Liver (tissue), 8 donors: ENCODE measurements at regions not wholly inside any gene's neighbourhood (a gene's known extent, or its start where the extent isn't known, plus 50 kb on each side); places are given as distances from the start of the nearest gene placed in this dataset.

ENCODE experiments used
- DNase-seq: peaks from one replicate; pipeline ENCODE4 v3.0.0-alpha.2; 2017; ENCODE audit warnings: low spot score
- H3K27ac ChIP-seq, 2 donors: one replicate each; pipeline ENCODE4 v1.7.0; 2013; ENCODE audit warnings: inconsistent platforms in 2 of 2, low read length in 2 of 2, control low read depth in 1 of 2, low read depth in 1 of 2, mild to moderate bottlenecking in 1 of 2
- H3K27me3 ChIP-seq, 4 donors: one replicate each; pipeline versions ENCODE4 v1.6.1 to v1.7.0; 2013; ENCODE audit warnings: low read length in 3 of 4, inconsistent platforms in 1 of 4, mild to moderate bottlenecking in 1 of 4, moderate library complexity in 1 of 4; ENCODE audit not compliant: control insufficient read depth in 4 of 4, insufficient read depth in 4 of 4
- H3K36me3 ChIP-seq, 4 donors: one replicate each; pipeline versions ENCODE4 v1.6.1 to v1.7.0; 2013; ENCODE audit warnings: low read length in 3 of 4, mild to moderate bottlenecking in 3 of 4, low read depth in 1 of 4, moderate library complexity in 1 of 4; ENCODE audit not compliant: control insufficient read depth in 4 of 4, insufficient read depth in 3 of 4
- H3K4me1 ChIP-seq, 4 donors: one replicate each; pipeline versions ENCODE4 v1.6.1 to v1.7.0; 2013; ENCODE audit warnings: low read length in 3 of 4, mild to moderate bottlenecking in 3 of 4, moderate library complexity in 1 of 4; ENCODE audit not compliant: control insufficient read depth in 4 of 4, insufficient read depth in 4 of 4
- H3K4me3 ChIP-seq, 3 donors: one replicate each; pipeline versions ENCODE4 v1.6.1 to v1.7.0; 2013; ENCODE audit warnings: low read length in 3 of 3, control low read depth in 1 of 3, low read depth in 1 of 3, mild to moderate bottlenecking in 1 of 3
- H3K9ac ChIP-seq, 2 donors: one replicate each; pipeline ENCODE4 v1.7.0; 2013; ENCODE audit warnings: low read length in 2 of 2, mild to moderate bottlenecking in 2 of 2, moderate library complexity in 2 of 2, control low read depth in 1 of 2, low read depth in 1 of 2
- H3K9me3 ChIP-seq, 4 donors: one replicate each; pipeline versions ENCODE4 v1.6.1 to v1.7.0; 2013; ENCODE audit warnings: low read length in 3 of 4; ENCODE audit not compliant: control insufficient read depth in 4 of 4
- EGR1 ChIP-seq, 2 donors: IDR thresholded peaks; 2 replicates each; pipeline ENCODE4 v1.6.1; 2016 to 2018; ENCODE audit warnings: antibody characterized with exemption in 2 of 2, low read depth in 2 of 2
- FOXA1 ChIP-seq: IDR thresholded peaks from 2 replicates; pipeline ENCODE4 v1.6.1; 2016; ENCODE audit warnings: antibody characterized with exemption
- FOXA2 ChIP-seq: IDR thresholded peaks from 2 replicates; pipeline ENCODE4 v1.6.1; 2016; ENCODE audit warnings: antibody characterized with exemption
- GABPA ChIP-seq, 2 donors: IDR thresholded peaks in 1 of 2; conservative IDR thresholded peaks in 1 of 2; 2 replicates each; pipeline ENCODE4 v1.6.1; 2016; ENCODE audit warnings: antibody characterized with exemption in 2 of 2, mild to moderate bottlenecking in 1 of 2, moderate library complexity in 1 of 2
- HNF4A ChIP-seq, 2 donors: conservative IDR thresholded peaks; 2 replicates each; pipeline ENCODE4 v1.6.1; 2016; ENCODE audit warnings: antibody characterized with exemption in 2 of 2, mild to moderate bottlenecking in 2 of 2
- HNF4G ChIP-seq: IDR thresholded peaks from 2 replicates; pipeline ENCODE4 v1.6.1; 2016; ENCODE audit warnings: antibody characterized with exemption
- JUND ChIP-seq, 2 donors: IDR thresholded peaks; 2 replicates each; pipeline ENCODE4 v1.6.1; 2016; ENCODE audit warnings: antibody characterized with exemption in 2 of 2
- NR2F2 ChIP-seq: IDR thresholded peaks from 2 replicates; pipeline ENCODE4 v1.6.1; 2016; ENCODE audit warnings: antibody characterized with exemption
- RAD21 ChIP-seq, 2 donors: IDR thresholded peaks; 2 replicates each; pipeline ENCODE4 v1.6.1; 2016; ENCODE audit warnings: antibody characterized with exemption in 2 of 2, mild to moderate bottlenecking in 2 of 2
- REST ChIP-seq: IDR thresholded peaks from 2 replicates; pipeline ENCODE4 v1.6.1; 2016; ENCODE audit warnings: antibody characterized with exemption, mild to moderate bottlenecking
- RXRA ChIP-seq, 2 donors: IDR thresholded peaks; 2 replicates each; pipeline ENCODE4 v1.6.1; 2017 to 2018; ENCODE audit warnings: antibody characterized with exemption in 2 of 2, mild to moderate bottlenecking in 1 of 2
- SP1 ChIP-seq: IDR thresholded peaks from 2 replicates; pipeline ENCODE4 v1.6.1; 2018; ENCODE audit warnings: antibody characterized with exemption, mild to moderate bottlenecking
- TAF1 ChIP-seq: conservative IDR thresholded peaks from 2 replicates; pipeline ENCODE4 v1.6.1; 2016; ENCODE audit warnings: antibody characterized with exemption, mild to moderate bottlenecking
- YY1 ChIP-seq: IDR thresholded peaks from 2 replicates; pipeline ENCODE4 v1.6.1; 2016; ENCODE audit warnings: antibody characterized with exemption, mild to moderate bottlenecking
- ZBTB33 ChIP-seq: IDR thresholded peaks from 2 replicates; pipeline ENCODE4 v1.6.1; 2016; ENCODE audit warnings: antibody characterized with exemption
- WGBS: extraction: QIAGEN DNeasy Blood & Tissue Kit; methylation state at CpG from one replicate; pipeline ENCODE4 v1.1.7; 2013; 5-methylcytosine and 5-hydroxymethylcytosine counted together
- TF ChIP-seq, protein P1 (sequence below): IDR thresholded peaks from 2 replicates; pipeline ENCODE4 v1.6.1; 2016; ENCODE audit warnings: antibody characterized with exemption
- TF ChIP-seq, protein P2 (sequence below): IDR thresholded peaks from 2 replicates; pipeline ENCODE4 v1.6.1; 2016; ENCODE audit warnings: antibody characterized with exemption
- TF ChIP-seq, protein P3 (sequence below): fragments of 150-350 bp; IDR thresholded peaks from 2 replicates; pipeline ENCODE4 v1.5.1; 2017; ENCODE audit warnings: improper control_type of control experiment, low read depth, low read length; ENCODE audit not compliant: missing input control
- donor health status: healthy.
- donor health status: healthy.
- donor health status: healthy.
- donor health status: healthy.
- donor health status: healthy.

DNA sequence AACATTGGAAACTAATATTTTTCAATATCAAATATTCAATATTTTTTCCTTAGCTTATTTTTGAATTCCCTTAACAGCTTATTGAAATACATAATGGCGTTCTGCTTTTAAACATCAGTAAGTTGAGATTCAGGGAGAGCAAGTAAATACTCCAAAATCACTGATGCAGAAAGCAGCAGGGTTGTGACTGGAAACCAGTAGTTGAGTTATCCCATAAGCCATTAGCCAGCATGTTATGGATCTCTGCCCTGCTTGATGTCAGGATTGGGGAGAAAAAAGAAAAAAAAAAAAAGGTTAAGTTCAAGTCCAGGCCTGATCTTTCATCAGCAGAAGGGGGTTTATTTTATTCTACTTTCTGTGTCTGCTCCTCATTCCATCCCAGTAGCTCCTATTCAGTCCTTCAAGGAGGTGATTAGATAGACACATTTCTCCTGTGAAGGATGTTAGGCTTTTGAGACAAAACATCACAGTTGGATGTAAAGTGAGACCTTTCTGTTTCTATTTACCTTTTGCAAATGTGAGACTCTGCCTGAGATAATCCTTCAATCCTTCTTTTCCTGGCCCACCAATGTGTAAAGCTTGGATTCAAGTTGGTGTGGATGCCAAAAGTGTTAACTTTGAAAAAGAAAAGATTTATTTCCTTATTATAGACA lies 110.9 kb upstream of the HDAC9 start:
- Histone ChIP-seq H3K27ac (no peak overlapping the region), H3K4me1 (no peaks in the 10 kb centered on the region), H3K9me3 (no peaks in the 10 kb centered on the region), H3K4me3 (no peak overlapping the region), H3K27me3 (no peaks in the 10 kb centered on the region), H3K36me3 (no peaks in the 10 kb centered on the region), H3K9ac (no peak overlapping the region)
- 79% methylated on average over 1 of the region's 1 CpG for WGBS
- TF ChIP-seq JUND (IDR thresholded peaks at IDR 0.05): no peak
- no peak for TF ChIP-seq FOXA1
- no peak for TF ChIP-seq NR2F2
- no peak for TF ChIP-seq TAF1
- TF ChIP-seq HNF4A (conservative IDR thresholded peaks at IDR 0.05): no peak
- TF ChIP-seq GABPA (IDR thresholded peaks at IDR 0.05 in 1 of 2, conservative IDR thresholded peaks at IDR 0.05 in 1 of 2): no peak
- no peak for TF ChIP-seq HNF4G
- TF ChIP-seq, protein P1, sequence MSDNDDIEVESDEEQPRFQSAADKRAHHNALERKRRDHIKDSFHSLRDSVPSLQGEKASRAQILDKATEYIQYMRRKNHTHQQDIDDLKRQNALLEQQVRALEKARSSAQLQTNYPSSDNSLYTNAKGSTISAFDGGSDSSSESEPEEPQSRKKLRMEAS: no peak
- no peak for TF ChIP-seq FOXA2
- TF ChIP-seq ZBTB33: no peak
- no peak for TF ChIP-seq EGR1 (IDR thresholded peaks at IDR 0.05; ENCODE audit: low read depth in 2 of 2)
- TF ChIP-seq, protein P2, sequence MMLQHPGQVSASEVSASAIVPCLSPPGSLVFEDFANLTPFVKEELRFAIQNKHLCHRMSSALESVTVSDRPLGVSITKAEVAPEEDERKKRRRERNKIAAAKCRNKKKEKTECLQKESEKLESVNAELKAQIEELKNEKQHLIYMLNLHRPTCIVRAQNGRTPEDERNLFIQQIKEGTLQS: no peak
- TF ChIP-seq RAD21 (IDR thresholded peaks at IDR 0.05): no peak
- TF ChIP-seq REST: no peak
- no peak for TF ChIP-seq RXRA (IDR thresholded peaks at IDR 0.05)
- TF ChIP-seq, protein P3, sequence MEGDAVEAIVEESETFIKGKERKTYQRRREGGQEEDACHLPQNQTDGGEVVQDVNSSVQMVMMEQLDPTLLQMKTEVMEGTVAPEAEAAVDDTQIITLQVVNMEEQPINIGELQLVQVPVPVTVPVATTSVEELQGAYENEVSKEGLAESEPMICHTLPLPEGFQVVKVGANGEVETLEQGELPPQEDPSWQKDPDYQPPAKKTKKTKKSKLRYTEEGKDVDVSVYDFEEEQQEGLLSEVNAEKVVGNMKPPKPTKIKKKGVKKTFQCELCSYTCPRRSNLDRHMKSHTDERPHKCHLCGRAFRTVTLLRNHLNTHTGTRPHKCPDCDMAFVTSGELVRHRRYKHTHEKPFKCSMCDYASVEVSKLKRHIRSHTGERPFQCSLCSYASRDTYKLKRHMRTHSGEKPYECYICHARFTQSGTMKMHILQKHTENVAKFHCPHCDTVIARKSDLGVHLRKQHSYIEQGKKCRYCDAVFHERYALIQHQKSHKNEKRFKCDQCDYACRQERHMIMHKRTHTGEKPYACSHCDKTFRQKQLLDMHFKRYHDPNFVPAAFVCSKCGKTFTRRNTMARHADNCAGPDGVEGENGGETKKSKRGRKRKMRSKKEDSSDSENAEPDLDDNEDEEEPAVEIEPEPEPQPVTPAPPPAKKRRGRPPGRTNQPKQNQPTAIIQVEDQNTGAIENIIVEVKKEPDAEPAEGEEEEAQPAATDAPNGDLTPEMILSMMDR: no peak
- no peak for DNase-seq

DNA sequence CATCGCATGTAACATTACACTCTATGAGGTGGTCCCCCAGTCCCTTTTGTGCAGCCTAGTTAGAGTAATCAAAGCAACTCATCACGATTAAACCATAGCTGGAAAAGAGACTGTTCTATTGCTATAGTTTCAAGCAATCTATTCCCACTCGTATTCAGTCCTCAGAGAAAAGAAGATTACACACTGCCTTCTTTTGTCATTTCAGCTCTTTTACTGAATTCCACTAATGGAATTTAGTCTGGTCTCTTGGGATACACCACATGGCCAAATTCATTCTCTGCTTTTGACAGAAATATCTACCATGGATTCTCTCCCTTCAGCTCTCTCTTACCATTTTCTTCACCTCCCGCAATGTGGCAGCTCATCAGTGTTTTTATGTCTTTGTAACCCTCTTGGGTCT lies 108.9 kb upstream of the HDAC9 start:
- no peaks in the 10 kb centered on the region for H3K9me3 ChIP-seq
- no peak overlapping the region for H3K9ac ChIP-seq
- H3K4me1 ChIP-seq: no peaks in the 10 kb centered on the region
- no peaks in the 10 kb centered on the region for H3K36me3 ChIP-seq
- DNase-seq: no peak
- no peaks in the 10 kb centered on the region for H3K27me3 ChIP-seq
- no peak overlapping the region for H3K27ac ChIP-seq
- H3K4me3 ChIP-seq: no peak overlapping the region
- 82% methylated on average over 4 of the region's 4 CpGs for WGBS
- no peak for TF ChIP-seq NR2F2
- TF ChIP-seq TAF1: no peak
- TF ChIP-seq, protein P3: no peak
- no peak for TF ChIP-seq YY1
- no peak for TF ChIP-seq HNF4G
- no peak for TF ChIP-seq EGR1 (IDR thresholded peaks at IDR 0.05; ENCODE audit: low read depth in 2 of 2)
- TF ChIP-seq JUND (IDR thresholded peaks at IDR 0.05): no peak
- TF ChIP-seq, protein P2: no peak
- TF ChIP-seq GABPA (IDR thresholded peaks at IDR 0.05 in 1 of 2, conservative IDR thresholded peaks at IDR 0.05 in 1 of 2): no peak
- no peak for TF ChIP-seq RXRA (IDR thresholded peaks at IDR 0.05)
- TF ChIP-seq ZBTB33: no peak
- TF ChIP-seq HNF4A (conservative IDR thresholded peaks at IDR 0.05): no peak
- no peak for TF ChIP-seq SP1
- TF ChIP-seq FOXA2: no peak
